HG03159 (cell line): ENCODE measurements at regions not wholly inside any gene's neighbourhood (a gene's known extent, or its start where the extent isn't known, plus 50 kb on each side); places are given as distances from the start of the nearest gene placed in this dataset.

Experiments used
- ATAC-seq: cut with Tn5 transposase; IDR thresholded peaks from one replicate; pipeline ENCODE4 v1.9.1; 2021; ENCODE audit warnings: mild to moderate bottlenecking, moderate library complexity; ENCODE audit not compliant: unreplicated experiment

DNA sequence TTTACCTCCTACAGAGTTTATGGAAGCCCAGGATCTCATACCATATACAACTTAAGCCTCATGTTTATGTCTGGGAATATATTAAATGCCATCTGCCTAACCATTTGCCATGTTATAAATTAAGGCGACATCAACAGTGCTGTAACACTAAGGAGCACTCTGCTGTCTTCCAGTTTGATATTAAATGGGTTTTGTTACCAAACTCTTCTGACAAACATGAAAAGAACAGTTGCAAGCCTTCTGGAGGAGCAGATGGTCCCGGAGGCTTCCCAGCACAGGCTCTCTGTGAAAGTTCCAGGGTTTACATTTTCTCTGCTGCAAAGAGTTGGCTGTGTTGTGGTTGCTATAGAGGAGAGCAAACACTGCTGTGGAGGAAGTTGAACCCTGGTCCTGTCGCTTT, 545.3 kb upstream of the SALL1 start:
- ATAC-seq = no peak

DNA sequence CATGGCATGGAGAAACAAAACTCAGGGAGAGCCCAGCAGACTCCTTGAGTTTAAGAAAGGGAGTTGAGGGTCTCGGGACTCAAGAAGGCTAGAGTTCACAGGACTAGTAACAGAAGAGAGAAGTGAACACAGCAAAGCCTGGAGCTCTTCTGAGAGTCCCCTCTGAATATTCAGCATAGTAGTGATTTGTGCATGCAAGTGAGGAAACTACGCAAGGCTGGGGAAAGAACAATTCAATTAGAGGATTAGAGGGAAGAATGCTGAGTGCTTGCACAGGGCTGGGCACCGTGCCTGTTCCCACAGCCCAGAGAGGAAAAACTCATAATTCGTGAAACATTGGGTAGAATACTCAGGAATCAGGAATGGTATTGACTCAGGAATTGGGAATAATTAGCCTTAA, 540.0 kb upstream of the SALL1 start:
- ATAC-seq = no peak

DNA sequence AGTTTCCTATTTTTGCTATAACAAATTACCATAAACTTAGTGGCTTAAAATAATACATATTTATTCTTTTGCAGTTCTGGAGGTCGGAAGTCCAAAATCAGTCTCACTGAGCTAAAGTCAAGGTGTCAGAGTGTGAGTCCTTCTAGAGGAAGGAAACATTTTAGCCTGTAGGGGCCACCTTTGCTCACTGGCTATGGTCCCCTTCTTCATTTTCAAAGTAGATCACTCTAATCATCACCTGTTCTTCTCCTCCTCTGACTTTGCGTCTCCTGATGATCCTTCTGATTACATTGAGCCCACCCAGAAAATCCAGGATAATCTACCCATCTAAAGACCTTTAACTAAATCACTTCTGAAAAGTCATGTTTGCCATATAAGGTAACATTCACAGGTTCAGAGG, 534.4 kb upstream of the SALL1 start:
- ATAC-seq = no peak

DNA sequence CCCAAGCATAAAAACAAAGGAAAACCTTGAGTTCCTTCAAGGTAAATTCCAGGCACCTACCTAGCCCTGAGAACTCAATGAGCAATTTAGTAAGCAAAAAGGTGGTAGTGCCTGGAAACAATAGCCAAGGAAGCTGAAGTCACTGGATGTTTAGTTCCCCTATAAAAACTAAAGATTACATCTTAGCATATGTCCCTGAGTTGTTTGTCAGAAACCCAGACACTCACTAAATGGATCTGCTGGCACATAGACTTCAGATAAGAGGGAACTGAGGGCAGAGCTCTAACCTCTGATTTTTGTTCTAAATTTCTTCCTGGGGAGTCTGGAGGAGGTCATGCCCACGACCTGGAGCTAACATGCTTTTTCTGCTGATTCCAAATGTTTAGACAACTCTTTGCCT, 532.8 kb upstream of the SALL1 start:
- no peak for ATAC-seq

DNA sequence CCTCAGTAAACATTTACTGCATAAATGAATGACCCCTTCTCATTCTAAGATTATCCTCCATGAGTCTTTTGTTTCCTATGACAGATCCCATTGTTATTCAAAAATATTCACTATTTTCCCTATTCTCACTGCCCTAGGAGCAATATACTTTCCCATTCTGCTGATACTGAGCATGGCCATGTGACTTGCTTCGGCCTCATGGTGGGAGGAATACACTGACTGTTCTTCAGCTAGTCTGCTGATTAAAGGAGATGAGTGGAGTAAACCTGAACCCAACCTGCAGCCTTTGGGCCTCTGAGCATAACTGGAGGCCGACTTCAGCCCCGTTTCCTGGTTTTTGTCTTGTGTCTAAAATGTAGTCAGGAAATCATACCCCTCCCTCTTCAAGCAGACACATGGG, 531.8 kb upstream of the SALL1 start:
- no peak for ATAC-seq

DNA sequence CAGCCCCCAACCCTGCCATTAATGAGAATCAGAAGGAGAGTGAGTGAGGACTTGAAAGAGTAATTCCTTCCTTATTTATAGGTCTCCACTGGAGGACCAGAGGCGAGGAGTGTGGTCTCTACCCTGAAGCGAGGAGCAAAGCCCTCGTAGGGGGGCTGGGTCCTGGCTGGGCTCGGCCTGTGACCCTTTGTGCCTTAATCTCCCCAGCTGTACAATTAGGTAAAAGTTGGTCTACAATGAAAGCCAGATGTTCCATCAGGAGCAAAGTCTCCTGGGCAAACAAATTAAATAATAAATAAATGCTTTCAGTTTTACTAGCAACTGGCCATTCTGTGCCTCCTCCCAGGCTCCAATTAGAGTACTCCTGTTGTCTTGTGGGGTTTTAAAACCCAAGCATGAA, 523.5 kb upstream of the SALL1 start:
- ATAC-seq = no peak

DNA sequence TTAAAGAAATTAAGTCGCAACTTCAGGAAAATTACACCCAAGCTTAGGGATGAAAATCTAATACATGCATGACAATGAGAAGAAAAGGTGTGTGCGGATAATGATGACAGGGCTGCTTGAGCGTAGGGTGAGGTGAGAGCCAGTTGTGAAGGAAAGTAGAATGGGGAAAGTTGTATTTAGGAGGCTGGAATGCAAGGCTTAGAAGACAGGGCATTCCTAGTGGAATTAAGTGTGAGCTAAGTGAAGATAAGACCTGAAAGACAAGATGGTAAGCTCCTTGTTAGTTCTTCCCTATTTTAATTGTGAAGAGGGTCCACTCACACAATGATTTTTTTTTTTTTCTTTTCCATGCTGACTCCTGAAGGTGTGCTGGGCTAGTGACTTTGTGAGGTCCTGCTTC, 519.5 kb upstream of the SALL1 start:
- ATAC-seq = no peak

DNA sequence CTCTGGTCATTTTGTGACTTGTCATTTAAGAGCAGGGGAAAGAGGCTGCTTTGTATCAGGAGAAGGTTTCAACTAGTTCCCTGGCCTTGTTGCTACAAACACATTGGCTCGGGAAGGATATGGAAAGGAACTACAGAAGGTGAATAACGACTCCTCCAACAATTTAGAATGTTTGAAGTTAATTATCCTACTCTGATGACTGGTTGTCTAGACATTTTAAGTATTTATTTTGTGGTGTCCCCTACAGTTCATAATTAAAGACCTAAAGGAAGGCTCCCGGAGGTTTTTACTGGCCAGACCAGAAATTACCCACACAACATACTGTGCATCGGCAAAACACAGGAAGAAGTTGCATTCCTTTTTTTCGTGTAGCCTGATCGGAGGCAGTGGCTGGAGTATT, 515.8 kb upstream of the SALL1 start:
- no peak for ATAC-seq

DNA sequence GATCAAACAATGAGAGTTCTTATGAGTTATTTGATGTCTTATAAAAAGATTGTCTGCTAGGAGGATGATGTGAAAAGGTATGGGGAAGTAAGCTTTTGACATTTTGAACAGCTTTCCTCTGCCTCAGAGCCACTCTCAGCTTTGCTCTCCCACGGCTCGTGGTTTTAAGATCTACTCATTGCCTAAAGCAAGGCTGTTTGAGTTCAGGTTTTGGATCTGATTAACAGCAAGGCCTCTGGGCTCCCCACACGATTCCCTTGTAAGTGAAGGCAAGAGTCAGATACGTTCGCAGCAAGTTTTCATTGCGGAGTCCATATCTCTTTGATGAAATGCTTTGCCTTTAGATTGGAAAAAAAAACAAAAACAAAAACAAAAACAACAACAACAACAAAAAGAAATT, 515.0 kb upstream of the SALL1 start:
- no peak for ATAC-seq

DNA sequence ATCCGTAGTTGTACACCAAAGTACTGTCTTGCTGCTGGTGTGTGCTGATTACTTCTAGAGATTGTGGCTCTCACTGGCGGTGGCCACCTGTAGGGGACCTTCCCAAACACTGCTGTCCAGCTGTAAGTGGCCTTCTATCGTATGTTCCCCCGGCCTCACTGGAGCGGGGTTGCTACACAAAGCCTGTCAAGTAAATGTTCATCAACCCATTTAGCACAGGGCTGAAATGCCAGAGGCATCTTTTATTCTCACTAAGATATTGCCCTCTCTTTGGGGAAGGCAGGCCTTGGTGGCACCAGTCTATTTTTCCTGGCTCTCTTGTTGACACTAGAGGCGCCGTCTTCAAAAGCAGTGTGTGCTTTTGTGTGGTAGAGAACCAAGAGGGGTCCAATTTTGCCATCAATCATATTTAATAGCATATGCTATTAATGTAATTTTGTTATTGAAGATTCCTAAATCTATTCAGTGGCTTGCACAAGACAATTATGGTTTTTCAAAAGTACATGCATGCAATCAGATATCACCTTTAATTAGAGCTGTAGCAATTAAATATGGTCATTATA, 514.4 kb upstream of the SALL1 start:
- ATAC-seq = no peak

DNA sequence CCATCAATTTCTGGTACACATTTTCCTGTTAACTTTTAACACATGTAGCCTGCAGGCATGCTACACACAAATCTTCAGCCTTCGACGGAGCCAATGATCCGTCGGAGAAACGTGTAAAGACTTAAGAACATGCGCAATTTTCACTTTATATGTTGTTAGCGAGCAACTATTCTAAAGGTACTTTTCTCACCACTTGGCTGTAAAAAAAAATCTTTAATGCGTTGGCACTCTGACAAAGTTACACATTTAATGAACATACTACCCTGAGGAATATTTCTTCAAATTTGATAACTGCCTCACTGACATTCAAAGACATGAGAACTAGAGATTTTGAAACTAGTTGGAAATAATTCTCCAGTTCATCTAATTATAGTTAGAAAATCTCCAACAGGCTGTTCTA, 507.5 kb upstream of the SALL1 start:
- ATAC-seq = no peak

DNA sequence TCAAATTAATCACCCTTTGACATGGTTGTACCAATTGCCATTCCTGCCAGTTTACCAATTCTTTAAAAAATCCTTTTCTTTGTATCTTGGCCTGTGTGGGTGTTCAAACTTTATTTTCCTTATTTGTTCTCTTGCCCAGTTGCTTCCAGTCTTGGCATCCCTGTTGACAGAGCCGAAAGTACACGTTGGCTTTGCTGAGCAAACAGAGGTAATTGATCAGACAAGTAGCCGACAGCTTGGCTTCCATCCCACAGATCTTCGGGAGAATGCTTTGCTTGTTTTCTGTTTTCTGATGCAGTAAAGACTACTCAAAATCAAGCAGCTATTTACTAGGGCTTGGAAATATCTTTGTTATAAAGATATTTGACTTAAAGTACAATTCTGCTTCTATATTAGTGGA, 506.8 kb upstream of the SALL1 start:
- no peak for ATAC-seq

DNA sequence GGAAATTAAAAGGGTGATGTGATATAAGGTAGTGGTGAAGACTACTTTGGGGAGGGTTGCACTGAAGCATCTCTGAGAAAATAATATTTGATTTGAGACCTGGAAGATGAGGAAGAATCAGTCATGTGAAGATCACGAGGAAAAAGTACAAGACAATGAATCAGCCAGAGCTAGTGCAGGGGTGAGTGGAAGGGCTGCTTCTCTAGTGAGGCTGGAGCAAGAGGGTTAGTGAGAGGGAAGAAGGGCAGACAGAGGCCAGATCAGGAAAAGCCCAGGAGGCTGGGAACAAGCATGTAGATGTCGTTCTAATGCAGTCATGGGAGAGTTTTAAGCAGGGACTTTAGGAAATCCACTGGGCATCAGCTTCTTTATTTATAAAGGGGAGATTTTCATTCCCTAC, 504.2 kb upstream of the SALL1 start:
- no peak for ATAC-seq

DNA sequence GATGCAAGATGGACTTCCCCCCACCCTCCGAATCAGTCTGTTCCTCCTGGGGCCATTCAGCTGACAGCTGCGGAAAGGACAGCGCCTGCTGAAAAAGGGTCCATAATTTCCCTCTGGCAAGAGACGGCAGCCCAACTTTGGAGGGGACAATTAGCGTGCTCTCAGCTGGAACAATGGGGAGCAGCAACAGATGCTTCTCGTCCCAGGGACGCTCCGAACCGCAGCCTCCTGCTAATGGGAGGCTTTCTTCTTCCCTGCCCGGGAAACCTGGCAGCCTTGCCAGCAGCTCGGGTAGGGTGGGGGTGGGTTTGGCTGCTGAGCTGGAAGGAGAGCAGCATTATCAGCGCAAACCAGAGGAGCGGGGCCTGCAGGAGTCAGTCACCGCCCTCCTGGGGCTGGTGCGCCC, 500.0 kb upstream of the SALL1 start:
- ATAC-seq = no peak

DNA sequence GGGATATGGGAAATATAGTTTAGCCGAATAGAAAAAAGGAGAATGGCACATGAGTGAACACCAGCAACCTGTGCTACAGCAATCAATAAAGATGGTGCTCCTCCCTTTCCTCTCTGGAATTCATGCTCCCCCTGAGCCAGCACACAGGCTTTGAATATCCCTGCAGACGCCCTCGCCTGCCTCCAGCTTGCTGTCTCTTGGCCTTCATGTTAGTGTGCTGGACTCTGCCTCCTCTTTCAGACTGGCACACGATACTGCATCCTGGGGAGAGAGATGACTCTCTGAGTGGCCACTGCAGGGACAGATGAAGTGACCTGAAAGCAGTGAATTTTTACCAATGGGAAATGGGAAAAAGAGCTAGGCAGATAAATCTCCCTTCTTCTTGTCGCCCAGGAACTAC, 498.6 kb upstream of the SALL1 start:
- ATAC-seq = no peak

DNA sequence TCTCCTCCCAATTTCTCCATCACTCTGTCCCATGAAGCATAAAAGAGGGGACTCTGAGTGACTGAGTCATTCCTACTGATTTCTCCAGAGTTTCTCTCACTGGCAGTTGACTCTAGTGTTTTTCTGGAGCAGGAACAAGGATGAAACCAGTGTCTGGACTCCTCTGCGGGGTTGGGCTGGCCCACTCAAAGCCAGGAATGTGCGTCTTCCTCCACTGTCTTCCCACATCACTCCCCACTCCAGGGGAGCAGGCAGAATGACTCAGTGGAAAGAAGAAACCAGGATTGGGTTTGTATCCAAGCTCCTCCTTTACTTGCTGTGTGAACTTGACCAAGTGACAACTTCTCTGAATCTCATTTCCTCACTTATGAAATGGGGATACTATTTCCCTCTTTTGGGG, 497.5 kb upstream of the SALL1 start:
- ATAC-seq = no peak

DNA sequence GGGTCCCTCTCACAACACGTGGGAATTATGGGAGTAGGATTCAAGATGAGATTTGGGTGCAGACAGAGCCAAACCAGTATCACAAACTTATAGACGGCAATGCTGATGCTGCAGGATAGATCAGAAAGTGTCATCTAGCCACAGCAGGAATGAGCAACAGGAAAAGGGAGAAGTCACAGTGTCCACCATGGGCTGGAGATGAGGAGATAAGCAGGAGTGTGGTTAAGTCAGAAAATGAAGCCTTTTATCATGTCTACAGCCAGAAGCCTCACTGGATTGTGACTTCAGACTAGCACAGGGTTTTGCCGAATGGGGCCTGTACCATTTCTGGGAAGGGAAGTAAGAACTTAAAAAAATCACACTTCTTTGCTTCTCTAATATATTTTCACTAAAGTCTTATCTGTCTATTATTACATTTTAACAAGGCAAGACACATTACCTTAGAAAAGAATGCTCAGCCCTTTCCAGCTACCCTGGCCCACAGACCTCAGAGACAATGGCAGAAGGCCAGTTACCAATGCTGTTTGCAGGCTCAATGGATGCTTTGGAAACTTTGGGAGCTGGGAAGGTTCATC, 490.2 kb upstream of the SALL1 start:
- no peak for ATAC-seq

DNA sequence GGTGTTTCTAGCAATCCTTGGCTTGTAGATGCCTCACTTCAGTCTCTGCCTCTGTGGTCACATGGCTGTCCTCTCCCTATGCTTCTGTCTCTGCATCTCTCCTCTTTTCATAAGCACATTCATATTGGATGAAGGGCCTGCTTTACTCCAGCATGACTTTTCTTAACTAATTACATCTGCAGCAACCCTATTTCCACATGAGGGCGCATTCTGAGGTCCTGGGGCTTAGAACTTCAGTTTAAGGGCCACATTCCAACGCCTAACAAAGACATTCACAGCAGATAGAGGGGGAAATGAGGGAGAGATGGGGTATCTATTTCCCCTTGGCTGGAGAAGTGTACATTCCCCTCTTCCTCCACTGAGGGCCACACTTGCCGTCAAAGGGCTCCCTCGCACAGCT, 489.1 kb upstream of the SALL1 start:
- ATAC-seq = no peak

DNA sequence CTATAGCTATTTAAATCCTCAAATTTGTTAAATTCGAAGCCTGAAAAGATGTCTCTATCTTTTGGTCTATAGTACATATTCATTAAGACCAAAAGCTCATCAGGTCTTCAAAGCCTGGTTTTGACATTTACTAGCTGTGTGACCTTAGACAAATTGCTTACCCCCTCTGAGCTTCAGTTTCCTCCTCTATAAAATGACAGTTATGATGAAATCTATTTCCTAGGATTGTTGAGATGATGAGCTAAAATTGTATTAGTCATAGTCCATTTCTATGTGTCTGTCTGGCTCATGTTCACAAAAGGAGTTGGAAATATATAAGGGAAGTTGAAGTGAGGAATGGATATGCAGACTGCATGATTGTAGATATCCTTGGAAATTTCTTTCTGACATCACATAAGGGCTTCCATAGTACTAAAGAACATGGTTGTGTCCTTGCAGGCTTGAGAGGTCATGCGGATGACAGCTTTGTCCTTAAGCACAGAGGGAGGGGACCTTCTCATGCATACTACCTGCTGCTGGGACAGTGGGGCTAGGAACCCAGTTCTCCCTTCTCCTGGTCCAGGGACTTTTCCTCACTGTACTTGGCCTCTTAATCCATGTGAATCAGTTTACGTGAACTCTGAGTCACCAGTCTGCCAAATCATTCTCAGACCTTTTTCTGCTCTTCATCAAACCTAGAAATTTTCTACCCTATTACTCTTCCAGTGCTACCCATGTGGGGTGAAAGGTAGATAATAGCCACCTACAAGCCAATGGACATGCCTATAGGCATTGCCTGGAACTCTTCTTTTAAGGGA, 487.5 kb upstream of the SALL1 start:
- no peak for ATAC-seq

DNA sequence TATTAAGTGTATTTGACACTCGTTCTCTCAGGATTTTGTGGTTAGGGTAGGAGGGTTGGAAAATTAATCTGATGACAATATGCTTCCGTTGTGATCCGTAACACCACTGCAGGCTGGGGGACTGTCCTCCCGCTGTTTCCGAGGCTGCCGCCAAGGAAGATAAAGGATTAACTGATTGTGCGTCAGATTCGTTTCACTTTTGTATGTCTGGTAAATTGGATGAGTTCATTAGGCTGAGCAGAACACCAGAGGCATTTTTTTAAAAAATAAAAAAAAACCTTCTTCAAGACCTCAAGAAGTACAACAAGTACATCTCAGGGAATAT, 486.7 kb upstream of the SALL1 start:
- ATAC-seq = no peak

DNA sequence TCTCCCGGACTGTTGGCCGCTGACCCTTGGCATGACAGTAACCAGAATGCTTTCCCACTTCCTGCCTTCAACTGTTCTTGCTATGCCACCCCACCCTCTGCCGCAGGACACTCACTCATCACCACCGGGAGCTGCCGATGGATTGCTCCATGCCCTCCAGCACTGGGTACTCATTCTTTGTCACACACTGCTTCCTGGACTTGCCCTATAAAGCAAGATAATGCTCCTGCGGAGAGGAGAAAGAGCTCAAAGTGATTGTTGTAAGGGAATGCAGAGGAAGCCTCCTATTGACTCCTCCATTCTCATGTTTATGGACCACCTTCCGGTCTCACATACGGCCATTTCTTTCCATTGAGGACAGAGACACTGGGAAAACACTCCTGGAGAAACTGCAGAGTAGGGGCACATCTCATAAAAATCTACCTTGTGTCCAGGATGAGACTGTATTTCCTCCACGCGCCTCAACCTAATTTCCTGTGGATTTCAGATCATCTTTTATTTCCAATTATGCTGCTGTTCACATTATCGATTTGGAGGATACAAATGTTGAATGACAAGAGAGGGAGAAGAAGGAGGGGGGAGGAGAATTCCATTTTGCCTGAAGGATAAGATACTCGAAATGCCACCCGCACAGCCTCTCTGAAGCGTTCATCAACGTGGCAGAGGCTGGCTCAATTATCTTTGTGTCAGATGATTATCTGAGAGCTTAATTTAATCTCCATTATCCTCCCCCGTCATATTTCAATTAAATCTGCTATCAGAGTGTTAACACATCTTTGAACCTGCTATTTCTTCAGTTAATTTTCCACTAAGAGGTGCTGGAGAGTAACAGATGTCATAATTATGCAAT, 486.1 kb upstream of the SALL1 start:
- ATAC-seq = no peak

DNA sequence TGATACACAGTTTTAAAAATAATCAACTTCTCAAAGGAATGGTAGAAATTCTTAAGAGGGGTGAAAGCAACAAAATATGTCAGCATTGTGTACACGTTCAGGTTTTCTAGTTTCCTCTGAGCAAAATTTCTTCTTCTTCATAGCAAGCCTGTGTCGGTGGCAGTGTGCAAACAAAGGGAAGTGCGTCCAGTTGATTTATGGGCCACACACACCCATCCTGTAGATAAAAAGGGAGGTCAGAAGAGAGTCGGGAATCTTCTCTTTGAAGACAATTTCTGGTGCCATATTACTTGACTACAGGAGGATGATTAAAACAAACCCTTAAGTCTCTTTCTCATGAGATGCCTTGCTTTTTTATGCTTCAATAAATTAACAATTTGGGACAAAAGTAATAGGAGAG, 484.1 kb upstream of the SALL1 start:
- no peak for ATAC-seq
